ENCODE measurements at regions not wholly inside any gene's neighbourhood (a gene's known extent, or its start where the extent isn't known, plus 50 kb on each side); places are given as distances from the start of the nearest gene placed in this dataset.

DNA sequence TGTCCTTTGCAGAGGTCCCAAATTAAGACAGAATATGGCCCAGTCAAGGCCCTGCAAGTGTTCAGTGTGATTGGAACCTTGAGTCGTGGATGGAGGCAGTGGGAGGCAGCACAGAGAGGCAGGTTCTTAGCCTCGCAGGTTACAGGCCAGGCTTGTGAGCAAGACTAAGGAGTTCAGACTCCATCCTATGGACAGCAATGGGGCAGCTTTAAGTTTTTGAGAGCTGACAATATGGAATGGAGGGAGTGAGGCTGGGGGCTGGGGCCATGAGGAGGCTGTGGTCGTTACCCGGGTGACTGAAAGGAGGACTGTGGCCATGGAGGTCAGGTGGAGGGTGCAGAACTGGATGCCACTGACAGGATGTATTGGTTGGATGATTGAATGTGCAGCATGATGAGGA lies 74.1 kb upstream of the PRR23C start:
- Histone ChIP-seq H3K4ac (ENCODE audit: low read depth, low read length) (no peak overlapping the region), H2AK9ac (replicated peaks; ENCODE audit: low read depth, low read length, poor library complexity) (no peak overlapping the region), H4K5ac (ENCODE audit: low read depth, low read length) (no peak overlapping the region), H2BK5ac (ENCODE audit: low read depth, low read length, poor library complexity, severe bottlenecking) (no peak overlapping the region), H3K14ac (replicated peaks; ENCODE audit: low read depth, low read length) (no peak overlapping the region), H2BK120ac (ENCODE audit: low read depth, low read length) (peak overlapping the region; percentile 35; the same call in 1 of the 2 replicates), H4K91ac (ENCODE audit: insufficient read depth, low read depth, low read length) (no peak overlapping the region; the same call in 1 of the 2 replicates), H3K56ac (ENCODE audit: extremely low read depth, insufficient read depth, low read length) (no peak overlapping the region), H3K4me3 (ENCODE audit: insufficient read depth, low read depth, low read length) (no peak overlapping the region), H3K27me3 (ENCODE audit: control insufficient read depth, insufficient read depth, low read length) (no peaks in the 10 kb centered on the region), H2BK15ac (ENCODE audit: low read depth, low read length) (no peak overlapping the region), H4K8ac (ENCODE audit: low read depth in 2 of 2, low read length in 2 of 2) (no peak overlapping the region), H3K9me1 (ENCODE audit: insufficient read depth, low read length) (peaks cover 47% of the 10 kb centered on the region), H3K18ac (ENCODE audit: low read depth, low read length) (no peak overlapping the region), H2AK5ac (ENCODE audit: low read depth, low read length) (no peak overlapping the region), H4K20me1 (ENCODE audit: insufficient read depth, low read length) (no peaks in the 10 kb centered on the region), H3K23ac (ENCODE audit: low read depth, low read length) (no peak overlapping the region), H3K9me3 (ENCODE audit: control insufficient read depth, insufficient read depth, low read length) (no peaks in the 10 kb centered on the region), H2BK20ac (ENCODE audit: low read depth, low read length) (no peak overlapping the region), H3K27ac (ENCODE audit: insufficient read depth, low read length) (no peak overlapping the region), H3K9ac (ENCODE audit: low read depth, low read length) (no peak overlapping the region), H3K79me1 (ENCODE audit: low read depth in 1 of 2, low read length in 2 of 2) (no peaks in the 10 kb centered on the region), H2AFZ (replicated peaks; ENCODE audit: low read length, poor library complexity) (no peak overlapping the region), H3K4me1 (ENCODE audit: control insufficient read depth, insufficient read depth, low read length) (peaks cover 31% of the 10 kb centered on the region), H3K36me3 (ENCODE audit: control insufficient read depth, insufficient read depth, low read length) (no peaks in the 10 kb centered on the region), H3K4me2 (ENCODE audit: low read depth, low read length) (no peak overlapping the region)
- ATAC-seq (ENCODE audit: low read depth) (no peak), DNase-seq (no peak)
- no TSS peak for BruUV-seq (replicated peaks)
- ChIA-PET POLR2A (ENCODE audit: unreplicated experiment) (no interaction called here), CTCF (no interaction called here)
- TF ChIP-seq RAD21 (IDR thresholded peaks at IDR 0.05; ENCODE audit: low read length) (no peak), CEBPB (IDR thresholded peaks at IDR 0.05; ENCODE audit: low read depth, low read length) (no peak), RFX5 (IDR thresholded peaks at IDR 0.05; ENCODE audit: low read depth, low read length) (no peak), FOS (IDR thresholded peaks at IDR 0.05; ENCODE audit: low read depth, low read length) (no peak), CHD1 (IDR thresholded peaks at IDR 0.05; ENCODE audit: low read depth, low read length) (no peak), MAZ (IDR thresholded peaks at IDR 0.05; ENCODE audit: borderline replicate concordance, low read depth, low read length) (no peak), NFE2L2 (IDR thresholded peaks at IDR 0.05; ENCODE audit: low read depth, low read length) (no peak), MAFK (IDR thresholded peaks at IDR 0.05; ENCODE audit: low read depth, low read length) (no peak), RCOR1 (IDR thresholded peaks at IDR 0.05; ENCODE audit: insufficient replicate concordance, low read length) (no peak), POLR2A (IDR thresholded peaks at IDR 0.05; ENCODE audit: low read depth, low read length) (no peak), SMC3 (IDR thresholded peaks at IDR 0.05; ENCODE audit: low read depth, low read length) (no peak), MXI1 (IDR thresholded peaks at IDR 0.05; ENCODE audit: borderline replicate concordance, low read depth, low read length) (no peak), BHLHE40 (IDR thresholded peaks at IDR 0.05; ENCODE audit: low read depth, low read length) (no peak)
- TF ChIP-seq, protein P1, sequence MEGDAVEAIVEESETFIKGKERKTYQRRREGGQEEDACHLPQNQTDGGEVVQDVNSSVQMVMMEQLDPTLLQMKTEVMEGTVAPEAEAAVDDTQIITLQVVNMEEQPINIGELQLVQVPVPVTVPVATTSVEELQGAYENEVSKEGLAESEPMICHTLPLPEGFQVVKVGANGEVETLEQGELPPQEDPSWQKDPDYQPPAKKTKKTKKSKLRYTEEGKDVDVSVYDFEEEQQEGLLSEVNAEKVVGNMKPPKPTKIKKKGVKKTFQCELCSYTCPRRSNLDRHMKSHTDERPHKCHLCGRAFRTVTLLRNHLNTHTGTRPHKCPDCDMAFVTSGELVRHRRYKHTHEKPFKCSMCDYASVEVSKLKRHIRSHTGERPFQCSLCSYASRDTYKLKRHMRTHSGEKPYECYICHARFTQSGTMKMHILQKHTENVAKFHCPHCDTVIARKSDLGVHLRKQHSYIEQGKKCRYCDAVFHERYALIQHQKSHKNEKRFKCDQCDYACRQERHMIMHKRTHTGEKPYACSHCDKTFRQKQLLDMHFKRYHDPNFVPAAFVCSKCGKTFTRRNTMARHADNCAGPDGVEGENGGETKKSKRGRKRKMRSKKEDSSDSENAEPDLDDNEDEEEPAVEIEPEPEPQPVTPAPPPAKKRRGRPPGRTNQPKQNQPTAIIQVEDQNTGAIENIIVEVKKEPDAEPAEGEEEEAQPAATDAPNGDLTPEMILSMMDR (conservative IDR thresholded peaks at IDR 0.05; ENCODE audit: low read depth, low read length), result no peak
- TF ChIP-seq, protein P2, sequence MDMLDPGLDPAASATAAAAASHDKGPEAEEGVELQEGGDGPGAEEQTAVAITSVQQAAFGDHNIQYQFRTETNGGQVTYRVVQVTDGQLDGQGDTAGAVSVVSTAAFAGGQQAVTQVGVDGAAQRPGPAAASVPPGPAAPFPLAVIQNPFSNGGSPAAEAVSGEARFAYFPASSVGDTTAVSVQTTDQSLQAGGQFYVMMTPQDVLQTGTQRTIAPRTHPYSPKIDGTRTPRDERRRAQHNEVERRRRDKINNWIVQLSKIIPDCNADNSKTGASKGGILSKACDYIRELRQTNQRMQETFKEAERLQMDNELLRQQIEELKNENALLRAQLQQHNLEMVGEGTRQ (IDR thresholded peaks at IDR 0.05; ENCODE audit: low read depth, low read length), result no peak
- TF ChIP-seq, protein P3, sequence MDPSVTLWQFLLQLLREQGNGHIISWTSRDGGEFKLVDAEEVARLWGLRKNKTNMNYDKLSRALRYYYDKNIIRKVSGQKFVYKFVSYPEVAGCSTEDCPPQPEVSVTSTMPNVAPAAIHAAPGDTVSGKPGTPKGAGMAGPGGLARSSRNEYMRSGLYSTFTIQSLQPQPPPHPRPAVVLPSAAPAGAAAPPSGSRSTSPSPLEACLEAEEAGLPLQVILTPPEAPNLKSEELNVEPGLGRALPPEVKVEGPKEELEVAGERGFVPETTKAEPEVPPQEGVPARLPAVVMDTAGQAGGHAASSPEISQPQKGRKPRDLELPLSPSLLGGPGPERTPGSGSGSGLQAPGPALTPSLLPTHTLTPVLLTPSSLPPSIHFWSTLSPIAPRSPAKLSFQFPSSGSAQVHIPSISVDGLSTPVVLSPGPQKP (IDR thresholded peaks at IDR 0.05; ENCODE audit: borderline replicate concordance, low read depth, low read length), result no peak
- intact Hi-C loops (cut with micrococcal nuclease), result no loop called here
- dilution Hi-C loops (cut with HindIII; ENCODE audit: low sequenced_read_pairs, unreplicated experiment), result no loop called here
- 83% methylated on average over 4 of the region's 4 CpGs; no CpG with 5 or more reads in 1 of the 2 experiments for WGBS, 2 experiments (ENCODE audit: extremely low coverage in 2 of 2, insufficient read length in 1 of 2)
- in situ Hi-C loops (cut with MboI; ENCODE audit: low sequenced_read_pairs), result loop anchor here (10.0 kb wide), 1 partner anchor 184 kb away; no protein-coding TSS in a partner anchor

Data from IMR-90 (cell line).